K562 (cell line): ENCODE measurements at regions not wholly inside any gene's neighbourhood (a gene's known extent, or its start where the extent isn't known, plus 50 kb on each side); places are given as distances from the start of the nearest gene placed in this dataset.

Experiments used
- ATAC-seq: fragments of 200-7000 bp; cut with Tn5 transposase; 3 replicates; pipeline ENCODE4 v1.9.1; 2020; ENCODE audit warnings: moderate library complexity
- BruUV-seq: library from RNA; stranded (reverse); fragments of 400-500 nt; replicated peaks from 2 replicates; lab custom pipeline; 2021; lab: Mats Ljungman, UMichigan
- CTCF ChIA-PET: fragments of 300-600 bp; formaldehyde crosslinking; extraction: SDS; loops from one replicate; lab custom pipeline; 2021; ENCODE audit warnings: low intra/inter-chr PET ratio; lab: Yijun Ruan, JAX
- POLR2A ChIA-PET: fragments of 300-600, 350-650 bp; sonication (Branson Sonifier 250); formaldehyde crosslinking; extraction: SDS; loops from one replicate; lab custom pipeline; 2021; ENCODE audit warnings: antibody characterized with exemption, inconsistent platforms; lab: Yijun Ruan, JAX
- DNase-seq, 4 experiments: peaks; one replicate each; pipeline versions ENCODE4 v3.0.0 to v3.0.0-alpha.2; 2011 to 2018; ENCODE audit warnings: low spot score in 3 of 4, mixed read lengths in 3 of 4; ENCODE audit errors: extremely low read depth in 1 of 4
- FAIRE-seq: peaks from 2 replicates; lab custom pipeline; 2011; peaks lifted over from hg19 to GRCh38; lab: Jason Lieb, UNC
- H2AFZ ChIP-seq: 2 replicates; pipeline ENCODE4 v1.6.0; 2011; ENCODE audit warnings: low read depth, low read length, control low read depth, inconsistent platforms
- H3K27ac ChIP-seq: fragments of 200-600 bp; 3 replicates; pipeline ENCODE4 v1.8.0; 2011; ENCODE audit warnings: low read depth, mild to moderate bottlenecking, control low read depth, inconsistent platforms, low read length, moderate library complexity, mixed read lengths; ENCODE audit errors: extremely low read depth
- H3K27me3 ChIP-seq, 2 experiments: fragments of 300-600 bp in 1 of 2; 2 replicates in 1 of 2; 3 replicates in 1 of 2; pipeline versions ENCODE4 v1.6.0 to v1.8.0; 2011; ENCODE audit warnings: inconsistent platforms in 2 of 2, low read length in 2 of 2, mild to moderate bottlenecking in 1 of 2, mixed read lengths in 1 of 2, moderate library complexity in 1 of 2; ENCODE audit not compliant: control insufficient read depth in 2 of 2, insufficient read depth in 2 of 2
- H3K36me3 ChIP-seq: fragments of 300-600 bp; 3 replicates; pipeline ENCODE4 v1.8.0; 2011; ENCODE audit warnings: mild to moderate bottlenecking, low read length, inconsistent platforms; ENCODE audit not compliant: control insufficient read depth, insufficient read depth
- H3K4me1 ChIP-seq, 2 experiments: fragments of 200-600 bp in 1 of 2; replicated peaks in 1 of 2; 2 replicates in 1 of 2; 3 replicates in 1 of 2; pipeline versions ENCODE4 v1.5.1 to v1.8.0; 2011; ENCODE audit warnings: inconsistent platforms in 2 of 2, low read length in 2 of 2, mild to moderate bottlenecking in 1 of 2, mixed read lengths in 1 of 2, moderate library complexity in 1 of 2; ENCODE audit not compliant: control insufficient read depth in 2 of 2, insufficient read depth in 2 of 2
- H3K4me2 ChIP-seq: 2 replicates; pipeline ENCODE4 v1.6.1; 2011; ENCODE audit warnings: low read length, control low read depth, inconsistent platforms, mixed read lengths; ENCODE audit not compliant: insufficient read depth
- H3K4me3 ChIP-seq: fragments of 200-600 bp; sonication (generic), shearing (Covaris generic); 2 replicates; pipeline ENCODE4 v1.5.1; 2016; ENCODE audit warnings: control low read depth, inconsistent platforms
- H3K79me2 ChIP-seq: fragments of 200-600 bp; 3 replicates; pipeline ENCODE4 v1.8.0; 2011; ENCODE audit warnings: low read length, inconsistent platforms; ENCODE audit not compliant: control insufficient read depth, insufficient read depth
- H3K9ac ChIP-seq, 2 experiments: 2 replicates each; pipeline versions ENCODE4 v1.6.0 to v1.6.1; 2011; ENCODE audit warnings: low read depth in 2 of 2, low read length in 2 of 2, control low read depth in 1 of 2, inconsistent platforms in 1 of 2, mild to moderate bottlenecking in 1 of 2, mixed read lengths in 1 of 2; ENCODE audit not compliant: insufficient read depth in 1 of 2
- H3K9me1 ChIP-seq: one replicate; pipeline ENCODE4 v1.6.0; 2011; ENCODE audit warnings: inconsistent platforms, mild to moderate bottlenecking, low read length, moderate library complexity; ENCODE audit not compliant: control insufficient read depth, insufficient read depth
- H3K9me3 ChIP-seq: replicated peaks from 2 replicates; pipeline ENCODE4 v1.5.1; 2011; ENCODE audit warnings: low read depth, low read length, inconsistent platforms; ENCODE audit not compliant: control insufficient read depth, insufficient read depth
- H4K20me1 ChIP-seq: replicated peaks from 2 replicates; pipeline ENCODE4 v1.6.1; 2011; ENCODE audit warnings: low read length, inconsistent platforms, mixed read lengths; ENCODE audit not compliant: control insufficient read depth, insufficient read depth
- HNRNPL ChIP-seq: fragments of 200-400 bp; formaldehyde crosslinking; IDR thresholded peaks from 2 replicates; pipeline ENCODE4 v1.6.1; 2017; ENCODE audit warnings: low read depth, mild to moderate bottlenecking, low read length
- WGBS: fragments of 100-300 bp; shearing (Covaris generic); methylation state at CpG from one replicate; pipeline ENCODE4 v1.1.6; 2016; ENCODE audit warnings: low coverage, mixed read lengths; ENCODE audit not compliant: insufficient coverage; ENCODE audit errors: missing lambda C conversion rate; 5-methylcytosine and 5-hydroxymethylcytosine counted together
- in situ Hi-C: fragments of 300-500 bp; cut with MboI; formaldehyde crosslinking; loops from 4 replicates; pipeline ENCODE4 v1.15.0; 2018; ENCODE audit warnings: inconsistent platforms, mixed read lengths
- intact Hi-C: fragments of 100-400 bp; cut with micrococcal nuclease; formaldehyde crosslinking; loops from 2 replicates; pipeline ENCODE4 v1.14.2; 2022
- TF ChIP-seq, protein P1 (sequence below), 2 experiments: fragments of 450-650 bp in 1 of 2; IDR thresholded peaks; 2 replicates each; pipeline ENCODE4 v1.6.1; 2011 to 2017; ENCODE audit warnings: low read depth in 2 of 2, antibody characterized with exemption in 1 of 2, borderline replicate concordance in 1 of 2, low read length in 1 of 2, mild to moderate bottlenecking in 1 of 2, mixed read lengths in 1 of 2; ENCODE audit not compliant: control insufficient read depth in 1 of 2

GRCh38 chr7:19327018-19327417 is 181.8 kb upstream of the FERD3L start (continued):
- TF ChIP-seq, protein P1, sequence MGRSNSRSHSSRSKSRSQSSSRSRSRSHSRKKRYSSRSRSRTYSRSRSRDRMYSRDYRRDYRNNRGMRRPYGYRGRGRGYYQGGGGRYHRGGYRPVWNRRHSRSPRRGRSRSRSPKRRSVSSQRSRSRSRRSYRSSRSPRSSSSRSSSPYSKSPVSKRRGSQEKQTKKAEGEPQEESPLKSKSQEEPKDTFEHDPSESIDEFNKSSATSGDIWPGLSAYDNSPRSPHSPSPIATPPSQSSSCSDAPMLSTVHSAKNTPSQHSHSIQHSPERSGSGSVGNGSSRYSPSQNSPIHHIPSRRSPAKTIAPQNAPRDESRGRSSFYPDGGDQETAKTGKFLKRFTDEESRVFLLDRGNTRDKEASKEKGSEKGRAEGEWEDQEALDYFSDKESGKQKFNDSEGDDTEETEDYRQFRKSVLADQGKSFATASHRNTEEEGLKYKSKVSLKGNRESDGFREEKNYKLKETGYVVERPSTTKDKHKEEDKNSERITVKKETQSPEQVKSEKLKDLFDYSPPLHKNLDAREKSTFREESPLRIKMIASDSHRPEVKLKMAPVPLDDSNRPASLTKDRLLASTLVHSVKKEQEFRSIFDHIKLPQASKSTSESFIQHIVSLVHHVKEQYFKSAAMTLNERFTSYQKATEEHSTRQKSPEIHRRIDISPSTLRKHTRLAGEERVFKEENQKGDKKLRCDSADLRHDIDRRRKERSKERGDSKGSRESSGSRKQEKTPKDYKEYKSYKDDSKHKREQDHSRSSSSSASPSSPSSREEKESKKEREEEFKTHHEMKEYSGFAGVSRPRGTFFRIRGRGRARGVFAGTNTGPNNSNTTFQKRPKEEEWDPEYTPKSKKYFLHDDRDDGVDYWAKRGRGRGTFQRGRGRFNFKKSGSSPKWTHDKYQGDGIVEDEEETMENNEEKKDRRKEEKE (IDR thresholded peaks at IDR 0.05; ENCODE audit: borderline replicate concordance in 1 of 2, control insufficient read depth in 1 of 2, low read depth in 2 of 2, low read length in 1 of 2) = no peak

DNA sequence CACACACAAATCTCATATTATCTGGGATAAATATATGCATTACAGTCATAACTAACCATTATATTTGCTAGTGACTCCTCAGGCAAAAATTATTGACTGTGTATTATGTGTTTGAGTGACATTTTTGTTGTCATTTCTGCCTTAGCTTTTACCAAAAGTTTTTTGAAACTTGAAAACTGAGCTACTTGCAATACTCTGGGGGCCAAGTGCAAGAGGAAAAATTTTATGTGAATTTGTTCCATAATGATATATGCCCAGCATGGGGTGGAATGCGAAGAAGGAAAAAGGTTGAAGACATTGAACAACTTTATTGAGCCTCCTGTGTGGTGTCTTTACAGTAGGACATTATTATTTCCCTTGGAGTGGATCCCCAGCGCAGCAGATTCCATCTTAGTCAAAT is 176.8 kb upstream of the FERD3L start:
- FAIRE-seq = no peak
- Histone ChIP-seq H3K4me2 (no peak overlapping the region), H3K36me3 (no peaks in the 10 kb centered on the region)

More for the DNA sequence above, 176.8 kb upstream of the FERD3L start:
- ChIA-PET POLR2A (no interaction called here), CTCF (no interaction called here)
- no peaks in the 10 kb centered on the region for H3K4me1 ChIP-seq
- BruUV-seq = no TSS peak
- H4K20me1 ChIP-seq = no peaks in the 10 kb centered on the region
- intact Hi-C loops = no loop called here
- in situ Hi-C loops = no loop called here
- H3K9me1 ChIP-seq = no peaks in the 10 kb centered on the region
- 4% methylated on average over 2 of the region's 2 CpGs for WGBS
- no peak overlapping the region for H2AFZ ChIP-seq
- H3K4me3 ChIP-seq = no peak overlapping the region
- no peak for TF ChIP-seq HNRNPL
- ATAC-seq (no peak), DNase-seq (no peak)
- peaks cover 2% of the 10 kb centered on the region; the same call in 1 of the 2 replicates for H3K9me3 ChIP-seq
- H3K27me3 ChIP-seq = no peaks in the 10 kb centered on the region
- no peak overlapping the region for H3K9ac ChIP-seq
- no peak overlapping the region for H3K27ac ChIP-seq
- no peaks in the 10 kb centered on the region for H3K79me2 ChIP-seq
